DMS153 treated with DMSO at 0.1 percent for 48 hours (cell line): ENCODE measurements at regions not wholly inside any gene's neighbourhood (a gene's known extent, or its start where the extent isn't known, plus 50 kb on each side); places are given as distances from the start of the nearest gene placed in this dataset.

Source experiments
- DNase-seq: peaks from one replicate; lab custom pipeline; 2025; ENCODE audit not compliant: unreplicated experiment; lab: John Stamatoyannopoulos, UW

DNA sequence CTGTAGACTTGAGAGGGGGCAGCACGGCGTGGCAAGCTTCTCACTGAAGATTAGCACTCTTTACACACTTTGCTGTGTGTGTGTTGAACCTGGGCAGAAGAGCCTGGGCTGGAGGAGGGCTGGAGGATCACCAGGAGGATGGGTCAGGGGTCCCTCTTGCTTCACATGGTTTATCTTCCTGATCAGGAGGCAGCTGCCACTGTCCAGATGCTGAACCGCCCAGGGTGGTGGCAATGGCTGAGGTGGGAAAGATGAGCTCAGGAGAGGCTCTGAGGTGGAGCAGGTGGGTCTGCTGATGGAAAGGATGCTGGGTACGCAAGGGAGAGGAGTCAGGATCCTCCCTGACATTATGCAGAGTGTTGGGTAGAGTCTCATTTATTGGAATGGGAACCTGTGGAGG lies 191.5 kb downstream of the RAMP3 start:
- DNase-seq: no peak

DNA sequence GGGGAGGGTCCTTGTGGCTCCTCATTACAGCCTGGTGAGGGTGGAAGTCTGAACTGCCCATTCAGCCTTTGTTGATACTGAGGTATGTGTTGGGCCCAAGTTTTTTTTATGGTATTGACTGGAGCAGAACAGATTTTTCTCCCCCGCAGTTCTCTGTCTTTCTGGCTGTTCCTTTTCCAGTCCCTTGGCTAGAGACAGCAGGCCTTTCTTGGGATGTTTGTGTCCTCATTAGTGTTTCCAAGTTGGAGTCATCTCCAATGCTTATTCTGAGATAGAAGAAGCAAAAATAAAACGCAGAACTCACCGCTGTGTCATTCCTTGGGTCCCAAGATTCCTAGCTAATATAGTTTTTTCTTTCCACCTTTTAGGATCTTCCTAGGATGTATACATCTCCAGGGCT lies 193.3 kb downstream of the RAMP3 start:
- DNase-seq: no peak

DNA sequence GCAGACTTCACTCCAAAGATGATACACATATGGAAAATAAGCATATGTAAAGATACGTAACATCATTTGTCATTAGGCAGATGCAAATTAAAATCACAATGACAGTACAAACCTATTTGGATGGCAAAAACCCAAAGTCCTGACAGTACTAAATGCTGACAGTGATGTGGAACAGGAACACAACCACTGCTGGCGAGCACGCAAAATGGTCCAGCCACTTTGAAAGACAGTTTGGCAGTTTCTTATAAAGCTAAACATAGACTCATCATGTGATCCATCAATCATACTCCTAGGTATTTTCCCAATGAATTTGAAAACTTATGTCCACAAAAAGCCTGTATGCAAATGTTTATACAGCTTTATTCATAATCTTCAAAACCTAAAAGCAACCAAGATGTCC lies 200.7 kb downstream of the RAMP3 start:
- DNase-seq: no peak

DNA sequence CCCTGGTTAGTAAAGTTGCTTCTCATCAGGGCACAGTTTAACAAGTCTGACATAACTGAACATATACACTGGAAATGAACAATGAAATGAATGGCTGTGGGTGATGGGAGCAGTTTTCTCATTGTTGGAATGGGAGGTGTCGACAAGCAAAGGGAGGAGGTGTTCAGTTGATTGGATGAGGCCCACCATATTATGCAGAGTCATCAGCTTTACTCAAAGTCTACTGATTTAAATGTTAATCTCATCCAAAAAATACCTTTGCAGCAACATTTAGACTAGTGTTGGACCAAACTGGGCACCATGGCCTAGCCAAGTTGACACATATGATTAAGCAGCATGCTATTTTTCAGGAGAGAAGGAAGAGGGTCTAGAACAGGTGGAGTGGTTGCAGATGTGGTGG lies 201.7 kb downstream of the RAMP3 start:
- no peak for DNase-seq

DNA sequence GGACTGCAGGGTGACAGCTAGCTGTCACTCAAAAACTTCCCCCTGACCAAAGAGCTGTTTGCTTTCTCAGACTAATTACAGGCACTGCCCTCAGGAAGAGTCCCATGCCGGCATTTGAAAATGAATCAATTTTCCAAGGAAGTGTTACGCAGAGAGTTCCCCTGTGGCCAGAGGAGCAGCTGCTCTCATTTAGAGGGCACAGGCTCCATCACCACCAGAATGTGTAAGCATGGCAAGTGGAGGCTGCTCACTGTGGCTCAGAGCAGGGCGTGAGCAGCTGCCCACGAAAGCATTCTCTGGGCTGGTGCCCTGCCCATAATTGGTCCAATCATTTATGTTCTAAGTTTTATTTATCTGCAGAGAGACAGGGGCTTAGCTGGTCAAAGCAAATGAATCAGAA lies 202.2 kb downstream of the RAMP3 start:
- no peak for DNase-seq

DNA sequence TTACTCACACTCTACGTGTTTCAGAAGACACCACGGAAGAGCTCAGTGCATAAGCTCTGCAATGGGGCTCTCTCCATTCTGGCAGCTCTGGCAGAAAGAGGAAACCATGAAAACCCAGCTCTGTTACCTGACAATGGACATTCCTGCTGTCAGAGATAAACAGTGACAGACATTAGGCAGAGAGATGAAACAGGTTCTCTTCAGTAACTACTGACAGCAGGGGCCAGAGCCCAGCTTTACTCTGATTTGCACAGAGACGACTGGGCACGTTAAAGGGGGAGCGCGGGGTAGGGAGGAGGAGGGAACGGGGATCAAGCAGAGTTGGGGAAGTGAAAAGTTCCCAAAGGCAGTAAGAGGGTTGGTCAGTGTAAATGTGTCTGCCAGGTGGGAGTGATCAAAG lies 206.1 kb downstream of the RAMP3 start:
- DNase-seq: no peak

DNA sequence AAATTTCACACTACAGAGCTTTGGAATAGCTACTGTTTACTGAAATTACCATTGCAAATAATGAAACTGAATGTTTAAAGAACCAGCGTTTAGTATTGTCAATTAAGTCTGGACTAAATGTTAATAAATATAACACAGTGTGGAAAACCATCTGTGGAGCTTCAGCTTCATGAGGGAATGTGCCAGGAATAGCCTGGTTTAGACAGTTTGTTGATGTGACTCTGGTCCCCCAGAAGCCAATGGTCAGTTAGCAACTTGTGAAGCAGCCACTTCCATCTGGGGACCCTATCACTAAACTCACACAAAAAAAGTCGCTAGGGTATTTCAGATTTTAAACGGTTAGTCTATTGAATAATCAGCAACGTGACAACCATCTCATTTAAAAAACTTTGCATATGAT lies 207.8 kb downstream of the RAMP3 start:
- no peak for DNase-seq

DNA sequence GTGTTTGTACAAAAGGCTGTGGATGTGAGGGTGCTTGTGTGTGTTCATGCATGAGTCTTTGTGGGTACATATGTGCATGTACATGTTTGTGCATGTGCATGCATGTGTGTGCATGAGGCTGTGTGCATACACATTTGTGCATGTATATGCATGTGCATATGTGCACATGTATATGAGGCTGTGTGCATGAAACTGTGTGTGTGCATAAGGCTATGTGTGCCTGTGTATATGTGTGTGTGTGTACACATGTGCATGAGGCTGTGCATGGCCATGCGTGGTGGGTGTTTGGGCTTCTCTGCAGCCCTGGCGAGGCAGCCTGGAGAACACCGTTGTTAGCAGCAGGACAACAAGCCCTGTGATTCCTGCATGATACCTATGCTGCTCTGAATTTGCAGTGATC lies 207.7 kb upstream of the ADCY1 start:
- no peak for DNase-seq

DNA sequence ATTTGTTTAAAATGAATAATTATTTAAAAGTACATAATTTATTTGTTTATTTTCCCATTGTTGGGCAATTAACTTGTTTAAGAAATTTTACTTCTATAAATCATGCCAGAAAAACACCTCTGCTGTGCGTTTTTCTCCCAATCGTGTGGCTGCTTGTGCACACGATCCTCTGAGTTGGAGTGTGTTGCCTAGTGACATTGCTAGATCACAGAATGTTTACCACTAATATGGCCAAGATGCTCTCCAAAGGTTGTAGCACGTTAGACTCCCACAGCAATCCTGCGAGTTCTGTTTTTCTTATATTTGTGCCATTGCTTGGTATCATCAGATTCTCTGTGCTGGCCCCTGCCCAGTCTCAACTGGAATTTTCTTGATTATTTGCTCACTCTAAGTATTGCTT lies 207.1 kb upstream of the ADCY1 start:
- no peak for DNase-seq

DNA sequence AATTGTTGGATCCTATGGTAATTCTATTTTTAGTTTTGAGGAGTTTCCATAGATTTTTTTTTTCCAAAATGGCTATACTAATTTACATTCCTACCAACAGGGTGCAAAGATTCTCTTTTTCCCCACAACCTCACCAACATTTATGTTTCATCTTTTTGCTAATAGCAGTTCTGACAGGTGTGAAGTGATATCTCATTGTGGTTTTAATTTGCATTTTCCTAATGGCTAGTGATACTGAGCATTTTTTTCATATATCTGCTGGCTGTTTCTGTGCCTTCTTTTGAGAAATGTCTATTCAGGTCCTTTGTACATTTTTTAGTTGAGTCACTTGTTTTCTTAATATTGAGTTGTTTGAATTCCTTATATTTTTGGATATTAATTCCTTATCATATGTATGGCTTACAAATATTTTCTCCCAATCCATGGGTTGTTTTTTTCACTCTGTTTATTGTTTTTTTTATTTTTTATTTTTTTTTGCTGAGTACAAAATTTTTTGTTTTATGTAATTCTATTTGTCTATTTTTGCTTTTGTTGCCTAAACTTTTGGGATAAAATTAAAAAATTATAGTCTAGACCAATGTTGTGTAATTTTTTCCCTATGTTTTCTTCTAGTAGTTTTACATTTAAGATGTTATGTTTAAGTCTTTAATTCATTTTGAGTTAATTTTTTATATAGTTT lies 205.9 kb upstream of the ADCY1 start:
- no peak for DNase-seq

DNA sequence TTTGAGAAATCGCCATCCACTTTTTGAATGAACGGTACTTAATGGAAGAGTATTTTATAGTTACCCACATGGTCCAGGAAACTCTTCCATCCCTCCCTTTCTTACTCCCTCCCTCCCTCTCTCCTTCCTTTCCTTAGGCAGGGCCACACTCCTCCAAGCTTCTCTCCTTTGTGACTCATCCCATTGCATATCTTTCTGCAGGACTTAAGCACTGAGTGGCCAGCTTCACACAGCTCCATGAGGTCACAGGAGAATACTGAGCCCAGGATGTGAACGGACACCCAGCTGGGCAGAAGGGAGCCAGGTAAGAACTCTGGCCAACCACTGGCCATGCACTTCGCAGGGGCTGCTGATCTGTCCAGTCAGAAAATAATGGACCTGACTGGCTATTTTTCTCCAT lies 189.7 kb upstream of the ADCY1 start:
- DNase-seq: no peak

DNA sequence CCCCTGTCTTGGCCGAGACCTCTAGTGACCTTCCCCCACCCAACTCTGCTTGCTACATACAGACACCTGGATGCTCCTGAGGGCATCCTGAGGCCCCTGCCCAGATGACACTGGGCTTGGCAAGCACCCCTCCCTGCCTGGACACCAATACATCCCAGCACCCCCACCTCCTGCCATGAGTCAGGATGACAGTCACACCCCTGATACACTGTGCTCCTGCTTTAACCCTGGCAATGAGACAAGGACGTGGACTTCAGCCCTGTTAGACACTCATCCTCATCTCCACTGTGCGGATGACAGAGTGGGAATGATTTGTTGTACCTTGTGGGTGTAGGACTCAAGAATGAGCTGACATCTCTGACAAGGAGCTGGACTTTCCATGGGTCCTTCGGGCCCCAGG lies 186.3 kb upstream of the ADCY1 start:
- DNase-seq: no peak

DNA sequence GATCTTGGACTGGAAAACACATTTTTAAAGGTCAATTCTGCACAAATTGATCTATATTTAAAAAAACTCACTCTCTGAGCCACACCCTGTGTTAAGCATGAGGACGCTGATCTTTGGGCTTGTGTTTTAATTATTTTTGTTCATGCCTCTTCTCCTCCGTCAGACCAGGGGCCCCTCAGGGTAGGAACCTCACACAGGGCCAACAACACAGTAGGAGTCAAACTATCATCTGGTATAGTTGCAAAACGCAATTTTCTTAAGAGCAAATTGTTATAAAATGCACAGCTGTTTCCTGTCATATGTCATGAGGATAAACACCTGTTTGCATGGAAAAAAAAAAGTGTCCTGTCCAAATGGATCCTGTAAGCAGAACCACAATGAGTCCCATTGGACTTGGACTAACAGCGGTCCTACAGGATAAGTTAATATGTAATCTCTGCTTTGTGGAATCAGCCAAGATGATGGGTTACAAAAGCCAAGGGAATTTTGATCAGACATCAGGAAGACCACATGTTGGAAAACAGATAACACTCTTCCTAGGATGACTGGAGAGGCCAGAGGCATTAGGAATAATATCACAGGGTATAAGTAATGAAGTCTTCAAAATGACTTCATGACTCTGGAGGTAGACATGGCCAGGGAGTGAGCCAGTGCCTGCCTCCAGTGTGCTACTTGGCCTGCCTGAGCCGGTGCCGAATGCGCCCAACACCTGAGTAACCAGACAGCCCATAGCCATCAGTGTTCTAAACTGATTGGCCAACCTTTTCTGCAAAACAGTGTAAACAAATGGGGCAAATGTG lies 184.9 kb upstream of the ADCY1 start:
- DNase-seq: no peak

DNA sequence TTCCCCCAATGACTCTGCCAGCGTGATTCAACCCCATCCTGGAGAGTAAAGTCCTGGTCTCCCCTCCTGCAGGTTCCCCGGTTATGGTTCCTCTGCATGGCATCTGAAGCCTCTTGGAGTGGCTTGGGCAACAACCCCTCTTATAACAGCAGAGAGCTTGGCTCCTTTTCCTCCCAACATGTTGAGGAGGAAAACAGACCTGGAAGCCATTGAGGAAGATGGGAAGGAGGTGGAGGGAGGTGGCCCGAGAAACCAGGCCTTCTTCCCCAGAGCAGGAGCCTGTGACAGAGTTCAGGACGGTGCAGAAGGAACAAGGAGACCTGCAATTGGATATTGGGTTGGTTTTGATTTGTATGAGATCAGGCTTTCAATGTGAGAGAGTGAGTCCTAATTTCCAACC lies 184.0 kb upstream of the ADCY1 start:
- no peak for DNase-seq

DNA sequence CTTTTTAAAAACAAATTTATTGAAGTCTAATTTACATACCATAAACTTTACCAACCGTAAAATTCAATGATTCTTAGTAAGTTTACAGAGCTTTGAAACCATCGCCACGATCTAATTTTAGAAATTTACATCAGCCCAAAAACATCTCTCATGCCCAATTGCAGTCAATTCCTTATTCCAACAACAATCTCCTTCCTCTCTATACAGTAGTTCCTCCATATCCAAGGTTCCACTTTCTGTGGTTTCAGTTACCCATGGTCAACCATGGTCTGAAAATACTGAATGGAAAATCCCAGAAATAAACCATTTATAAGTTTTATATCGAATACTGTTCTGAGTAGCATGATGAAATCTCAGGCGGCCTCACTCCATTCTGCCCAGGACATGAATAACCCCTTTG lies 183.4 kb upstream of the ADCY1 start:
- no peak for DNase-seq

DNA sequence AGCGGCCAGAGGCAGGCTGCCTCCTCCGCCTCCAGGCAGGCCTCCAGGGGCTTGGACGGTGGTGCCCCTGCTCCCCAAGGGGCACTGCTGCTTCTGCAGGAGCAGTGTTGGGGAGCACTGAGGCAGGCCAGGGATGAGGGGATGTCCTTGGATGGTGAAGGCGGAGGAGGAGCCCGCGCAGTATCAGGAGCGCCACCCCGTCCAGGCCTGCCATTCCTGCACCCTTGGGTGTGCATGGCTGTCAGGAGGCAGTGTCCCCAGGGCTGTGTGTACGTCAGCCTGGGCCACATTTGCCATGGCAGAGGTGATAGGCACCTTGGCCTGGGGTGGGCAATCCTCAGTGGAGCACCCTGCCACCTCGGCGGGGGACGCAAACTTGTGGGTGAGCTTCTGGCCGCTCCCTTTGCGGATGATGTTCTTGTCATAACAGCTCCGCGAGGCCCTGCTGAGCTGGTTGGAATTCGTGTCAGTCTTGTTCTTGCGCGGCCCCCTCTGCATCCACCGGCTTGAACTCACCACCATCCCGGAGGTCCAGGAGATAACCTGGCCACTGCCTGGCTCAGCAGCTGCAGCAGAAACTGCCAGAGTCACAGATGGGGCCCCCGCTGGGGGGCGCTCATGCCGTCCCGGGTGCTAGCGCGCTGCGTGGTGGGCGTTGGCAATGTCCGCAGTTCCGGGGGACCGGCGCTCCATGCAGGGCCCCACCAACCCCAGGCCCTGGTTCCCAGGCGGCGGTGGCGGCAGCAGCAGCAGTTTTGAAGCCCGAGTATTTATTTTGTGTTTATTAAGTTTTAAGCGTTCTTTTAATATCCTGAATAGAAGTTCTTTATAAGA lies 182.3 kb upstream of the ADCY1 start:
- DNase-seq: no peak

DNA sequence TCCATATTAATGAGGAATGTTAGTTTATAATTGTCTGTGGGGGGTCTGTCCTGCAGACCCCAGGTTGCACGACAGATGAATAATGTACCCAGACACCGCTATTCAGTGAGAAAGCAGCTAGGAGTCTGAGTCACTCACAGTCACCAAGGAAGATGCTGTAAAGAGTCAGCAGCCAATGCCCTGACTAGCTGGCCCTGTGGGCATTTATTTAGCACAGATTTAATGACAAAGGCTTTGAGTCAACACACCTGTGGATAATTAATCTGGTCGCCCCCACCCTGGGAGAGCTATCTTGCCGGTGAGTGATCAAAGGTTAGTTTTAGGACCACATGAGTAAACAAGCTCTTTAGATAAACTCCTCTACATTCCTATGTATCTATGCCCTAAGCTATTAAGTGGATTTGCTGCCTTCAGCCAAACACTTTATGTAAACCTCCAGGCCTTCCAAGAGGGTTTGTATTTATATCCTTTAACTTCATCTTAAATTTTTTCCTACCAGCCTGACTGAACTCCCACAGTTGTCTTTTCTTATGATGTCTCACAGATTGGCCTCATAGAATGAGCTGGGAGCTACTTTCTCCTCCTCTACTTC lies 180.0 kb upstream of the ADCY1 start:
- DNase-seq: no peak

DNA sequence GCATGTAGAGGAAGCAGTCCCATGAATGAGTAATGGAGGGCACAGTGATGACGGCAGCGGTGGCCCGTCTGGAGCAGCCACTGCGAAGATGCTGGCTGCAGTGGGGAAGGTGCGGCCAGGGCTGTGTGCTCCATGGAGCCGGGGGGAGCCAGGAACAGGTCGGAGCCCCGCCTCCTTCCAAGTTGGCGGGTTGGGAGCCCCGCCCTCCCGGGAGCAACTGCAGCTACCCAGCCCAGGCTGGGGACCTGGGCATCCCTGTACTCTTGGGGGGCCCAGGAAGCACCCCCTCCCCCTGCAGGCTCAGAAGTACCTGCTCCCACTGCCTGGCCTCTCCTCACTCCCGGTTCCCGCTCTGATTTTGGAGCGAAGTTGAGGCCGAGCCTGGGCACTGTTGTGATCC lies 175.1 kb upstream of the ADCY1 start:
- DNase-seq: no peak

DNA sequence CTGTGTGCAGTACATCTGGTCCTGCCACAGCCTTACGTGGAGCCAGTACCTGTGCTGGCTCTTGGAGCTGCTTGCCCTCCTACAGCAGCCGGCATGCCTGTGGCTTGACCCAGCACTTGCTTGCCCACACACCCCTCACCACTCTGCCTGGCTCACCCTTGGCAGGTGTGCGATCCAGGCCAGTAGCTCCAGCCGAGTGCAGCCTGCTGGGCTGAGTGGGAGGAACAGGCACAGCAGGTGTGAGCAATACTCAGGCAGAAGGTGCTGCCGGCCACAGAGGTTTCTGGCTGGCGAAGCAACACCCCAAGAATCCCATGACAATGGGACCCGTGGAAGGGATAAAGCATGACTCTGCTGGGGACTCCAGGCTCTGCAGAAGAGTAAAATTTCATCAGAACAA lies 173.5 kb upstream of the ADCY1 start:
- DNase-seq: no peak

DNA sequence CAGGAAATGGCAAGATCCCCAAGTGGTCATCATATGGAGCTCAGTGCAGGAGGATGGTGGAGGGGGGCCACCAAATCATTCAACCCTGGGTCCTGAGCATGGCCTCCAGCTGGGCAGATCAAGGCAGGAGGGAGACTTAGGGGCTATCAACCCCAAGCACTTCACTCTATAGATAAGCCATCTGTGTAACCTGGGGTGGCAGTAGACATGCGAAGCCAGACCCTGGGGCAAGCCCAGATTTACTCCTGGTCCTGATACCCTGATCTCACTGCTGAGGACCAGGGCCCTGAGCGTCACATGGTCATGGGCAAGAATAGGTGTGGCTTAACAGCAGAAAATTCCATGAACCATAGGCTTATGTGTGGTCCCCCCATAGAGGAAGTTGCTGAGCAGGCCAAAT lies 173.0 kb upstream of the ADCY1 start:
- DNase-seq: no peak

DNA sequence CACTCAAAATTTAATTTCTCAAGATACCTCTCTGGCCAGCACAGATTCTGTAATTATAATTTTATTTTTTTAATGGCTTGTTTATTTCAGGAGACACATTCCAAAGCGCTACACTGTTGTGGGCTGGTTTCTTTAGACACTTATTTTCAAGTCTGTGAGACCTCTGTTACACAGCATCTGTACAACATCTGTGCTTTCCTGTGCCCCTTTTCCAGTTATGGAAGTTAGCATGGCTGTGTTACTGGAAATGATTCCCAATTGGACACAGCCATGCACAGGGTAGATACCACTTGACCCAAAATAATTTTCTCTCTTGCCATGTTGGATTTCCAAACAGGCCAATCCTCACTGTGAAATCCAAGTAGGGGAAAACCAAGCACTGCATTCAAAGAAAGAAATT lies 172.3 kb upstream of the ADCY1 start:
- DNase-seq: no peak
